CD8-positive, alpha-beta memory T cell (primary cell): ENCODE measurements at regions not wholly inside any gene's neighbourhood (a gene's known extent, or its start where the extent isn't known, plus 50 kb on each side); places are given as distances from the start of the nearest gene placed in this dataset.

ENCODE experiments used
- CTCF ChIA-PET: fragments of 350-600 bp; sonication (Branson Sonifier 250); formaldehyde crosslinking; loops from one replicate; lab custom pipeline; 2021; ENCODE audit warnings: antibody characterized with exemption; lab: Charles Lee
- POLR2A ChIA-PET: fragments of 350-600 bp; sonication (Branson Sonifier 250); formaldehyde crosslinking; loops from one replicate; lab custom pipeline; 2021; ENCODE audit warnings: antibody characterized with exemption; lab: Charles Lee
- DNase-seq, 5 donors: peaks; one replicate each; pipeline versions ENCODE4 v3.0.0 to v3.0.0-alpha.2; 2020 to 2022; ENCODE audit warnings: mixed read lengths in 1 of 5
- H3K27ac ChIP-seq: one replicate; pipeline ENCODE4 v1.7.0; 2013; ENCODE audit warnings: low read depth, mild to moderate bottlenecking, low read length, moderate library complexity
- H3K27me3 ChIP-seq: 2 replicates; pipeline ENCODE4 v1.7.0; 2013; ENCODE audit warnings: low read length, mild to moderate bottlenecking; ENCODE audit not compliant: insufficient read depth, poor library complexity, severe bottlenecking
- H3K36me3 ChIP-seq: 2 replicates; pipeline ENCODE4 v1.7.0; 2013; ENCODE audit warnings: mild to moderate bottlenecking, low read length, moderate library complexity; ENCODE audit not compliant: insufficient read depth
- H3K4me1 ChIP-seq: 2 replicates; pipeline ENCODE4 v1.7.0; 2013; ENCODE audit warnings: mild to moderate bottlenecking, low read length, moderate library complexity; ENCODE audit not compliant: insufficient read depth
- H3K4me3 ChIP-seq: 2 replicates; pipeline ENCODE4 v1.7.0; 2013; ENCODE audit warnings: mild to moderate bottlenecking, low read length
- H3K9me3 ChIP-seq: 2 replicates; pipeline ENCODE4 v1.7.0; 2013; ENCODE audit warnings: mild to moderate bottlenecking, low read length
- H3K27ac Mint-ChIP-seq, 8 donors: one replicate each; pipeline ENCODE4 v1.8.0; 2020 to 2021; ENCODE audit warnings: mixed read lengths in 8 of 8, mild to moderate bottlenecking in 6 of 8, inconsistent platforms in 3 of 8, moderate library complexity in 3 of 8
- H3K27me3 Mint-ChIP-seq, 2 donors: one replicate each; pipeline ENCODE4 v1.8.0; 2020 to 2021; ENCODE audit warnings: mixed read lengths in 2 of 2, mild to moderate bottlenecking in 1 of 2, moderate library complexity in 1 of 2
- H3K36me3 Mint-ChIP-seq, 3 donors: one replicate each; pipeline ENCODE4 v1.8.0; 2020 to 2021; ENCODE audit warnings: mixed read lengths in 3 of 3, inconsistent platforms in 1 of 3, mild to moderate bottlenecking in 1 of 3
- H3K4me1 Mint-ChIP-seq, 3 donors: one replicate each; pipeline ENCODE4 v1.8.0; 2020 to 2021; ENCODE audit warnings: mixed read lengths in 3 of 3, inconsistent platforms in 1 of 3, mild to moderate bottlenecking in 1 of 3
- H3K4me3 Mint-ChIP-seq, 7 donors: one replicate each; pipeline ENCODE4 v1.8.0; 2020 to 2021; ENCODE audit warnings: mixed read lengths in 7 of 7, mild to moderate bottlenecking in 6 of 7, moderate library complexity in 4 of 7, inconsistent platforms in 2 of 7
- H3K9me3 Mint-ChIP-seq, 5 donors: one replicate each; pipeline ENCODE4 v1.8.0; 2020 to 2022; ENCODE audit warnings: mixed read lengths in 5 of 5, mild to moderate bottlenecking in 3 of 5, moderate library complexity in 2 of 5, inconsistent platforms in 1 of 5

GRCh38 chr10:57460540-57460939 is 807.2 kb downstream of the IPMK start:
- POLR2A ChIA-PET = no interaction called here
- no peaks in the 10 kb centered on the region for H3K36me3 Mint-ChIP-seq
- peaks cover 0 to 24% (median 2%) of the 10 kb centered on the region in 5 donors for H3K9me3 Mint-ChIP-seq
- Histone ChIP-seq H3K27ac (no peak overlapping the region), H3K36me3 (no peaks in the 10 kb centered on the region), H3K4me1 (no peaks in the 10 kb centered on the region), H3K27me3 (no peaks in the 10 kb centered on the region), H3K9me3 (no peaks in the 10 kb centered on the region), H3K4me3 (no peak overlapping the region)
- no peak for DNase-seq
- no peak overlapping the region for H3K4me3 Mint-ChIP-seq
- no peaks in the 10 kb centered on the region for H3K27me3 Mint-ChIP-seq
- no peak overlapping the region for H3K27ac Mint-ChIP-seq
- no peaks in the 10 kb centered on the region for H3K4me1 Mint-ChIP-seq
- CTCF ChIA-PET = no interaction called here

GRCh38 chr10:57457972-57458512 is 809.7 kb downstream of the IPMK start:
- no peak overlapping the region for H3K27ac ChIP-seq
- H3K36me3 ChIP-seq = no peaks in the 10 kb centered on the region
- Mint-ChIP-seq H3K36me3 (no peaks in the 10 kb centered on the region), H3K27ac (no peak overlapping the region), H3K4me3 (no peak overlapping the region), H3K27me3 (no peaks in the 10 kb centered on the region), H3K9me3 (peaks cover 0 to 20% (median 2%) of the 10 kb centered on the region in 5 donors), H3K4me1 (no peaks in the 10 kb centered on the region)
- ChIA-PET POLR2A (no interaction called here), CTCF (no interaction called here)
- DNase-seq = no peak
- no peaks in the 10 kb centered on the region for H3K4me1 ChIP-seq
- no peak overlapping the region for H3K4me3 ChIP-seq
- H3K27me3 ChIP-seq = no peaks in the 10 kb centered on the region
- H3K9me3 ChIP-seq = no peaks in the 10 kb centered on the region

GRCh38 chr10:57430376-57430775 is 837.3 kb downstream of the IPMK start:
- no peak for DNase-seq
- Histone ChIP-seq H3K9me3 (no peaks in the 10 kb centered on the region), H3K36me3 (no peaks in the 10 kb centered on the region), H3K27me3 (no peaks in the 10 kb centered on the region), H3K27ac (no peak overlapping the region), H3K4me3 (no peak overlapping the region), H3K4me1 (no peaks in the 10 kb centered on the region)
- Mint-ChIP-seq H3K27ac (no peak overlapping the region), H3K9me3 (peaks cover 0 to 31% (median 4%) of the 10 kb centered on the region in 5 donors), H3K4me1 (no peaks in the 10 kb centered on the region), H3K4me3 (no peak overlapping the region), H3K36me3 (no peaks in the 10 kb centered on the region), H3K27me3 (no peaks in the 10 kb centered on the region)
- ChIA-PET POLR2A (no interaction called here), CTCF (no interaction called here)

GRCh38 chr10:57420881-57421280 is 846.8 kb downstream of the IPMK start:
- no peaks in the 10 kb centered on the region for H3K4me1 Mint-ChIP-seq
- H3K36me3 Mint-ChIP-seq = no peaks in the 10 kb centered on the region
- CTCF ChIA-PET = no interaction called here
- Histone ChIP-seq H3K27ac (no peak overlapping the region), H3K36me3 (no peaks in the 10 kb centered on the region), H3K27me3 (no peaks in the 10 kb centered on the region), H3K4me3 (no peak overlapping the region), H3K9me3 (no peaks in the 10 kb centered on the region), H3K4me1 (no peaks in the 10 kb centered on the region)
- POLR2A ChIA-PET = interaction anchor here (0.6 kb wide), 1 partner anchor 217 kb away, joined by 3 read pairs; no protein-coding TSS in a partner anchor
- H3K9me3 Mint-ChIP-seq = peaks cover 1 to 17% (median 2%) of the 10 kb centered on the region in 5 donors
- DNase-seq = no peak
- no peak overlapping the region for H3K27ac Mint-ChIP-seq
- no peak overlapping the region for H3K4me3 Mint-ChIP-seq
- H3K27me3 Mint-ChIP-seq = no peaks in the 10 kb centered on the region

GRCh38 chr10:57418476-57418875 is 849.2 kb downstream of the IPMK start:
- ChIA-PET CTCF (no interaction called here), POLR2A (no interaction called here)
- no peaks in the 10 kb centered on the region for H3K36me3 Mint-ChIP-seq
- Histone ChIP-seq H3K27me3 (no peaks in the 10 kb centered on the region), H3K4me3 (no peak overlapping the region), H3K9me3 (no peaks in the 10 kb centered on the region), H3K27ac (no peak overlapping the region), H3K4me1 (no peaks in the 10 kb centered on the region), H3K36me3 (no peaks in the 10 kb centered on the region)
- H3K4me1 Mint-ChIP-seq = no peaks in the 10 kb centered on the region
- H3K27me3 Mint-ChIP-seq = no peaks in the 10 kb centered on the region
- no peak overlapping the region for H3K27ac Mint-ChIP-seq
- peaks cover 2 to 16% (median 6%) of the 10 kb centered on the region in 5 donors for H3K9me3 Mint-ChIP-seq
- no peak overlapping the region for H3K4me3 Mint-ChIP-seq
- no peak for DNase-seq

GRCh38 chr10:57395923-57396322 is 871.8 kb downstream of the IPMK start:
- CTCF ChIA-PET = no interaction called here
- Mint-ChIP-seq H3K36me3 (no peaks in the 10 kb centered on the region), H3K27ac (no peak overlapping the region)

GRCh38 chr10:57367412-57367811 is 900.3 kb downstream of the IPMK start:
- Histone ChIP-seq H3K27me3 (no peaks in the 10 kb centered on the region), H3K9me3 (no peaks in the 10 kb centered on the region), H3K36me3 (no peaks in the 10 kb centered on the region), H3K27ac (no peak overlapping the region), H3K4me1 (no peaks in the 10 kb centered on the region), H3K4me3 (no peak overlapping the region)
- no peaks in the 10 kb centered on the region for H3K36me3 Mint-ChIP-seq
- no peaks in the 10 kb centered on the region for H3K27me3 Mint-ChIP-seq
- ChIA-PET CTCF (no interaction called here), POLR2A (no interaction called here)
- peaks cover 0 to 9% (median 0%) of the 10 kb centered on the region in 5 donors for H3K9me3 Mint-ChIP-seq
- DNase-seq = no peak
- no peak overlapping the region for H3K27ac Mint-ChIP-seq
- no peak overlapping the region for H3K4me3 Mint-ChIP-seq
- H3K4me1 Mint-ChIP-seq = no peaks in the 10 kb centered on the region

More at GRCh38 chr10:57395923-57396322, 871.8 kb downstream of the IPMK start:
- no peaks in the 10 kb centered on the region for H3K27me3 ChIP-seq
- no peak for DNase-seq
- H3K4me1 ChIP-seq = no peaks in the 10 kb centered on the region
- no peak overlapping the region for H3K4me3 ChIP-seq
- no peaks in the 10 kb centered on the region for H3K36me3 ChIP-seq
- no peaks in the 10 kb centered on the region for H3K27me3 Mint-ChIP-seq
- POLR2A ChIA-PET = no interaction called here
- no peaks in the 10 kb centered on the region for H3K9me3 ChIP-seq
- H3K27ac ChIP-seq = no peak overlapping the region
- H3K4me1 Mint-ChIP-seq = no peaks in the 10 kb centered on the region
- H3K4me3 Mint-ChIP-seq = no peak overlapping the region
- H3K9me3 Mint-ChIP-seq = peaks cover 0 to 10% (median 5%) of the 10 kb centered on the region in 5 donors

- H3K4me3 ChIP-seq = no peak overlapping the region
- no peaks in the 10 kb centered on the region for H3K27me3 ChIP-seq
- H3K4me1 ChIP-seq = no peaks in the 10 kb centered on the region
- no peak overlapping the region for H3K27ac ChIP-seq
- no peak for DNase-seq
- Mint-ChIP-seq H3K4me1 (no peaks in the 10 kb centered on the region), H3K27me3 (no peaks in the 10 kb centered on the region), H3K4me3 (no peak overlapping the region), H3K36me3 (no peaks in the 10 kb centered on the region), H3K9me3 (peaks cover 0 to 11% (median 0%) of the 10 kb centered on the region in 5 donors), H3K27ac (no peak overlapping the region)
- H3K9me3 ChIP-seq = no peaks in the 10 kb centered on the region
- POLR2A ChIA-PET = no interaction called here
- no peaks in the 10 kb centered on the region for H3K36me3 ChIP-seq
- CTCF ChIA-PET = no interaction called here
Measured at GRCh38 chr10:57362811-57363210, 904.9 kb downstream of the IPMK start.
